Neuronal stem cell (in vitro differentiated cells): ENCODE measurements at regions not wholly inside any gene's neighbourhood (a gene's known extent, or its start where the extent isn't known, plus 50 kb on each side); places are given as distances from the start of the nearest gene placed in this dataset.

Experiments used
- DNase-seq: peaks from one replicate; pipeline ENCODE4 v3.0.0-alpha.2; 2013; ENCODE audit warnings: low spot score
- H2AFZ ChIP-seq: one replicate; pipeline ENCODE4 v1.6.1; 2013; ENCODE audit warnings: mild to moderate bottlenecking, low read length, inconsistent platforms
- H2AK5ac ChIP-seq: 2 replicates; pipeline ENCODE4 v1.6.1; 2013; ENCODE audit warnings: low read depth, mild to moderate bottlenecking, inconsistent platforms, low read length, moderate library complexity, mixed read lengths
- H2BK120ac ChIP-seq: 2 replicates; pipeline ENCODE4 v1.6.1; 2013; ENCODE audit warnings: low read depth, mild to moderate bottlenecking, inconsistent platforms, low read length, moderate library complexity, mixed read lengths
- H2BK12ac ChIP-seq: one replicate; pipeline ENCODE4 v1.6.1; 2013; ENCODE audit warnings: low read length, inconsistent platforms
- H2BK15ac ChIP-seq: 2 replicates; pipeline ENCODE4 v1.6.1; 2013; ENCODE audit warnings: mild to moderate bottlenecking, low read length, inconsistent platforms, mixed read lengths
- H2BK5ac ChIP-seq: one replicate; pipeline ENCODE4 v1.6.1; 2013; ENCODE audit warnings: inconsistent platforms, mild to moderate bottlenecking, low read length, moderate library complexity
- H3K14ac ChIP-seq: one replicate; pipeline ENCODE4 v1.6.1; 2013; ENCODE audit warnings: low read length, inconsistent platforms
- H3K18ac ChIP-seq: 2 replicates; pipeline ENCODE4 v1.6.1; 2013; ENCODE audit warnings: low read length, inconsistent platforms
- H3K23ac ChIP-seq: 2 replicates; pipeline ENCODE4 v1.6.1; 2013; ENCODE audit warnings: low read depth, mild to moderate bottlenecking, mixed read lengths, low read length, inconsistent platforms; ENCODE audit not compliant: poor library complexity
- H3K27ac ChIP-seq: replicated peaks from 3 replicates; pipeline ENCODE4 v1.5.1; 2013; ENCODE audit warnings: low read length, inconsistent platforms
- H3K27me3 ChIP-seq, 3 experiments: 2 replicates each; pipeline ENCODE4 v1.6.1; 2013; ENCODE audit warnings: low read length in 3 of 3, mild to moderate bottlenecking in 2 of 3, inconsistent platforms in 1 of 3, low read depth in 1 of 3, mixed read lengths in 1 of 3, moderate library complexity in 1 of 3; ENCODE audit not compliant: control insufficient read depth in 3 of 3, insufficient read depth in 3 of 3
- H3K36me3 ChIP-seq, 2 donors: replicated peaks in 1 of 2; 2 replicates each; pipeline ENCODE4 v1.6.1; 2013; ENCODE audit warnings: low read length in 2 of 2; ENCODE audit not compliant: control insufficient read depth in 2 of 2, insufficient read depth in 2 of 2
- H3K4ac ChIP-seq: 2 replicates; pipeline ENCODE4 v1.6.1; 2013; ENCODE audit warnings: inconsistent platforms, mild to moderate bottlenecking, low read length, moderate library complexity
- H3K4me1 ChIP-seq, 2 donors: 1 replicate in 1 of 2; 2 replicates in 1 of 2; pipeline ENCODE4 v1.6.1; 2013; ENCODE audit warnings: low read length in 2 of 2, low read depth in 1 of 2; ENCODE audit not compliant: control insufficient read depth in 2 of 2, insufficient read depth in 1 of 2
- H3K4me2 ChIP-seq: one replicate; pipeline ENCODE4 v1.6.1; 2013; ENCODE audit warnings: mild to moderate bottlenecking, low read length, inconsistent platforms; ENCODE audit not compliant: insufficient read depth, poor library complexity, severe bottlenecking
- H3K4me3 ChIP-seq, 2 donors: 2 replicates each; pipeline ENCODE4 v1.5.1; 2013; ENCODE audit warnings: low read length in 2 of 2, mild to moderate bottlenecking in 2 of 2, inconsistent platforms in 1 of 2, moderate library complexity in 1 of 2
- H3K79me1 ChIP-seq: one replicate; pipeline ENCODE4 v1.6.1; 2013; ENCODE audit warnings: low read depth, mild to moderate bottlenecking, inconsistent platforms, low read length, moderate library complexity
- H3K9ac ChIP-seq: one replicate; pipeline ENCODE4 v1.6.1; 2013; ENCODE audit warnings: mild to moderate bottlenecking, low read depth, low read length, inconsistent platforms; ENCODE audit not compliant: poor library complexity
- H3K9me3 ChIP-seq, 2 donors: replicated peaks in 1 of 2; 2 replicates each; pipeline versions ENCODE3 to v1.6.1; 2013; ENCODE audit warnings: low read length in 2 of 2, mild to moderate bottlenecking in 2 of 2, inconsistent platforms in 1 of 2, low read depth in 1 of 2, mixed read lengths in 1 of 2, moderate library complexity in 1 of 2; ENCODE audit not compliant: control insufficient read depth in 2 of 2, insufficient read depth in 1 of 2
- H4K8ac ChIP-seq: one replicate; pipeline ENCODE4 v1.6.1; 2013; ENCODE audit warnings: low read depth, mild to moderate bottlenecking, inconsistent platforms, low read length, moderate library complexity
- H4K91ac ChIP-seq: one replicate; pipeline ENCODE4 v1.6.1; 2013; ENCODE audit warnings: low read length, low read depth, mild to moderate bottlenecking, inconsistent platforms; ENCODE audit not compliant: poor library complexity
- WGBS, 2 donors: extraction: QIAGEN DNeasy Blood & Tissue Kit; methylation state at CpG; one replicate each; pipeline ENCODE4 v1.1.7; 2013; ENCODE audit warnings: missing lambda C conversion rate in 2 of 2, mixed read lengths in 1 of 2; ENCODE audit not compliant: insufficient read length in 2 of 2, insufficient replicate concordance in 1 of 2; ENCODE audit errors: extremely low coverage in 2 of 2; 5-methylcytosine and 5-hydroxymethylcytosine counted together

- peak overlapping the region; percentile 51 for H3K27ac ChIP-seq
- H2BK5ac ChIP-seq, result no peak overlapping the region
- H3K4me2 ChIP-seq, result no peak overlapping the region
- H3K23ac ChIP-seq, result no peak overlapping the region
- H3K4me3 ChIP-seq, result no peak overlapping the region
- H4K91ac ChIP-seq, result no peak overlapping the region
- H2BK12ac ChIP-seq, result no peak overlapping the region
- no peaks in the 10 kb centered on the region for H3K9me3 ChIP-seq
- H3K79me1 ChIP-seq, result no peaks in the 10 kb centered on the region
- H2AK5ac ChIP-seq, result no peak overlapping the region
- no CpG with 5 or more reads among the region's 5 CpGs for WGBS, 2 donors
- H3K18ac ChIP-seq, result no peak overlapping the region
- H3K27me3 ChIP-seq, result no peaks in the 10 kb centered on the region
- H3K14ac ChIP-seq, result no peak overlapping the region
- H3K4ac ChIP-seq, result no peak overlapping the region
- H3K9ac ChIP-seq, result no peak overlapping the region
- DNase-seq, result peak; percentile 21
- no peak overlapping the region for H4K8ac ChIP-seq
- H2BK120ac ChIP-seq, result no peak overlapping the region
- H3K4me1 ChIP-seq, result no peaks in the 10 kb centered on the region
- H3K36me3 ChIP-seq, result no peaks in the 10 kb centered on the region
- no peak overlapping the region for H2BK15ac ChIP-seq
- no peak overlapping the region for H2AFZ ChIP-seq
These were observed 91.6 kb downstream of the FUNDC1 start for GRCh38 chrX:44451056-44451455.

- H3K4me2 ChIP-seq, result no peak overlapping the region
- DNase-seq, result no peak
- H2AFZ ChIP-seq, result no peak overlapping the region
- H2BK12ac ChIP-seq, result no peak overlapping the region
- no peaks in the 10 kb centered on the region for H3K36me3 ChIP-seq
- no peak overlapping the region for H2BK5ac ChIP-seq
- no peak overlapping the region for H3K4ac ChIP-seq
- no peak overlapping the region for H3K18ac ChIP-seq
- WGBS, 2 donors, result no CpG with 5 or more reads among the region's 2 CpGs
- no peak overlapping the region for H3K9ac ChIP-seq
- H3K79me1 ChIP-seq, result no peaks in the 10 kb centered on the region
- H3K27me3 ChIP-seq, result no peaks in the 10 kb centered on the region
- H2AK5ac ChIP-seq, result no peak overlapping the region
- H2BK15ac ChIP-seq, result no peak overlapping the region
- H3K4me1 ChIP-seq, result no peaks in the 10 kb centered on the region
- H3K23ac ChIP-seq, result no peak overlapping the region
- H3K14ac ChIP-seq, result no peak overlapping the region
- H3K27ac ChIP-seq, result no peak overlapping the region
- no peak overlapping the region for H4K91ac ChIP-seq
- no peaks in the 10 kb centered on the region for H3K9me3 ChIP-seq
- H2BK120ac ChIP-seq, result no peak overlapping the region
- H3K4me3 ChIP-seq, result no peak overlapping the region
- no peak overlapping the region for H4K8ac ChIP-seq
These were observed 95.4 kb downstream of the FUNDC1 start for GRCh38 chrX:44447214-44447613.

- DNase-seq, result no peak
- H3K23ac ChIP-seq, result no peak overlapping the region
These were observed 96.5 kb upstream of the EFHC2 start for GRCh38 chrX:44440006-44440405.

GRCh38 chrX:44439242-44439794 lies 95.8 kb upstream of the EFHC2 start:
- Histone ChIP-seq H2AK5ac (no peak overlapping the region), H3K9ac (no peak overlapping the region), H2BK5ac (no peak overlapping the region), H2BK12ac (no peak overlapping the region), H4K8ac (no peak overlapping the region), H3K4ac (no peak overlapping the region), H3K18ac (no peak overlapping the region), H2BK15ac (no peak overlapping the region), H3K79me1 (no peaks in the 10 kb centered on the region), H2BK120ac (no peak overlapping the region), H3K14ac (no peak overlapping the region), H3K4me3 (no peak overlapping the region), H3K9me3 (no peaks in the 10 kb centered on the region), H4K91ac (no peak overlapping the region), H3K27ac (no peak overlapping the region), H3K36me3 (no peaks in the 10 kb centered on the region), H3K23ac (no peak overlapping the region), H3K27me3 (no peaks in the 10 kb centered on the region), H2AFZ (no peak overlapping the region), H3K4me2 (no peak overlapping the region), H3K4me1 (no peaks in the 10 kb centered on the region)
- no peak for DNase-seq
- WGBS, 2 donors, result no CpG with 5 or more reads among the region's 2 CpGs

More at GRCh38 chrX:44440006-44440405, 96.5 kb upstream of the EFHC2 start:
- no peak overlapping the region for H3K4ac ChIP-seq
- H2BK5ac ChIP-seq, result no peak overlapping the region
- no peak overlapping the region for H3K27ac ChIP-seq
- H3K9ac ChIP-seq, result no peak overlapping the region
- no CpG with 5 or more reads among the region's 2 CpGs for WGBS, 2 donors
- H2BK120ac ChIP-seq, result no peak overlapping the region
- no peak overlapping the region for H2BK12ac ChIP-seq
- H3K4me1 ChIP-seq, result no peaks in the 10 kb centered on the region
- H4K8ac ChIP-seq, result no peak overlapping the region
- H3K18ac ChIP-seq, result no peak overlapping the region
- H3K4me3 ChIP-seq, result no peak overlapping the region
- no peaks in the 10 kb centered on the region for H3K36me3 ChIP-seq
- no peak overlapping the region for H3K4me2 ChIP-seq
- no peak overlapping the region for H4K91ac ChIP-seq
- no peaks in the 10 kb centered on the region for H3K79me1 ChIP-seq
- H2BK15ac ChIP-seq, result no peak overlapping the region
- no peaks in the 10 kb centered on the region for H3K9me3 ChIP-seq
- no peak overlapping the region for H2AK5ac ChIP-seq
- H2AFZ ChIP-seq, result no peak overlapping the region
- no peak overlapping the region for H3K14ac ChIP-seq
- no peaks in the 10 kb centered on the region for H3K27me3 ChIP-seq
